PC-9 (cell line): ENCODE measurements at regions not wholly inside any gene's neighbourhood (a gene's known extent, or its start where the extent isn't known, plus 50 kb on each side); places are given as distances from the start of the nearest gene placed in this dataset.
"Not testable (repeated sequence)": the region's sequence is repeated elsewhere in the genome, so short reads cannot be mapped to it uniquely, and the experiment has no call there.

Experiments
- EZH2 ChIP-seq: fragments of 200-600 bp; sonication (generic); IDR thresholded peaks from 2 replicates; pipeline ENCODE4 v1.8.0; 2017; ENCODE audit warnings: antibody characterized with exemption, low read depth
- TF ChIP-seq, protein P1 (sequence below): fragments of 200-600 bp; sonication (generic); conservative IDR thresholded peaks from 2 replicates; pipeline ENCODE4 v1.6.1; 2017; ENCODE audit warnings: mixed run types, antibody characterized with exemption, mild to moderate bottlenecking, moderate library complexity

DNA sequence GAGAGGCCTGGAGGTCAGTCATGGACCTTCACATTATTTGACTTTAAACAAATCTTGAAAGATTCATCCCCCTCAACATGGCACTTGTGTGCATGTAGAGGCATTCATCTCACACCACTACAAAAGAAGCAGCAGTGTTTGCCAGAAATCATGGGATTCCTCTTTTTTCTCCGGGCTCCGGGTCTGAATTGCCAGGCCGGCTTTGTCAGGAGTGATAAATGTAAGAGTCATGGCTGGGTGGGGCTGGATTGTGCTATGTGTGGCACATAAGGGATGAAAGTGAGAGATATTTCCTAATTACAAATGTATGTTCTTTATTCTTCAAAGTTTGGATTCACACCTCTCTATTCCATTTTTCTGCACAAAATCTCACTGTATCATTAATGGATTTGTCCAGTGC, 228.7 kb upstream of the FRG1 start:
- not testable (repeated sequence) for TF ChIP-seq EZH2
- TF ChIP-seq, protein P1, sequence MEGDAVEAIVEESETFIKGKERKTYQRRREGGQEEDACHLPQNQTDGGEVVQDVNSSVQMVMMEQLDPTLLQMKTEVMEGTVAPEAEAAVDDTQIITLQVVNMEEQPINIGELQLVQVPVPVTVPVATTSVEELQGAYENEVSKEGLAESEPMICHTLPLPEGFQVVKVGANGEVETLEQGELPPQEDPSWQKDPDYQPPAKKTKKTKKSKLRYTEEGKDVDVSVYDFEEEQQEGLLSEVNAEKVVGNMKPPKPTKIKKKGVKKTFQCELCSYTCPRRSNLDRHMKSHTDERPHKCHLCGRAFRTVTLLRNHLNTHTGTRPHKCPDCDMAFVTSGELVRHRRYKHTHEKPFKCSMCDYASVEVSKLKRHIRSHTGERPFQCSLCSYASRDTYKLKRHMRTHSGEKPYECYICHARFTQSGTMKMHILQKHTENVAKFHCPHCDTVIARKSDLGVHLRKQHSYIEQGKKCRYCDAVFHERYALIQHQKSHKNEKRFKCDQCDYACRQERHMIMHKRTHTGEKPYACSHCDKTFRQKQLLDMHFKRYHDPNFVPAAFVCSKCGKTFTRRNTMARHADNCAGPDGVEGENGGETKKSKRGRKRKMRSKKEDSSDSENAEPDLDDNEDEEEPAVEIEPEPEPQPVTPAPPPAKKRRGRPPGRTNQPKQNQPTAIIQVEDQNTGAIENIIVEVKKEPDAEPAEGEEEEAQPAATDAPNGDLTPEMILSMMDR: not testable (repeated sequence)
